ENCODE measurements at regions not wholly inside any gene's neighbourhood (a gene's known extent, or its start where the extent isn't known, plus 50 kb on each side); places are given as distances from the start of the nearest gene placed in this dataset.

DNA sequence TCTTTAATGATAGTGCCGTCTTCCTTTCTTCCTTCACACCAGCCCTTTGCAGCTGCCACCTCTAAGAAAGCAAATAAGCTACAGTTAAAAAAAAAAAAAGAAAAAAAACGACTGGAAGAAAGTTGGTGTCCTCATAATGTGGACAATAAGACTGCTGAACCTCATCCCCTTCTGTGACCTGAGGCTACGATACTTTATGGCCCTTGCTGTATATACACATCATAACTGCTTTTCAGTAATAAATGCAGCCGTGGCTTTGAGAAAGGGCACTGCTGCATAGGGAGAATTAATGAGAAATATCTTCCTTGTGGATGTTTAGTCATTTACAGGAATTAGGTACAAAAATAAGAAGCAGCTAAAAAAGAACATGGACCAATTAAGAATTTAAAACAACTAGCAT, 333.8 kb upstream of the ADGRL2 start:
- no peak overlapping the region for H3K4me3 ChIP-seq (ENCODE audit: low read length)

DNA sequence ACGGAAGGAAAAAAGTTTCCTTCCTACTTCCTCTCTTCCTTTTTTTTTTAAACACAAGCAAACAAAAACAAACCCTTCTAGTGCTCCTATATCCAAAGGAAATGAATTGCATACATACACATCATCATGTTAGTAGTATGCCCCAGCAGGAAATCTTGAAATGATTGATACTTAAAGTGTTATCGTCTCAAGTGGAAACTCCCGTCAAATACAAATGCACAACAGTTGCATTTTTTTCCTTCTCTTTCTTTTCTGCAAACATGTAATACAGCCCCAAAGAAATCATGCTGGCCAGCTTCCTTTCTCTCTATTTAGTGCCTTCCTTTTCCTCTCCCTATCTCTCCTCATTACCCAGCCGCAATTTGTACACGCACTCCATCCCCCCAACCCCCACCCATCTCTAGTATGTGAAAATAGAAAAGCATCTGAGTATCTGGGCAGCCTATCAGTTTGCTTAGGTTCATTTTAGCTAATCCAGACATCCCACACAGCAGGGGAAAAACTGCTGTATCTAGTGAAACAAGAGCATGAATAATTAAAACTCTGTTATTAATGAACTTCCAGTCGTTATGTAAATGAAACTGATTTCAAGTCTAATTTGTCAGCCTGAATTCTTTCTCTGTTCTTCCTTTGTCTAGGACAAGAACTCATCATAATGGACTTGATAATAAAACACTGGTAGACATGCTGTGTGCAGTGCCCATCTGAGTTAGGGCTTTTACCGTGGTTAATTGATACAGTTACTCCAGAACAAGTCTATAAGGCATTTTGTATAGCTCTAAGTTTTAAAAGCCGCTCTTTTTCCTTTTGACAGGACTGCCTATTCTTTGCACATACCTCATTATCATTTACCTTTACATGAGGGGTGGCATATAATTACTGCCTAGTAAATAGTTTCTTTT, 336.5 kb upstream of the ADGRL2 start:
- no peak for TF ChIP-seq ZNF274 (IDR thresholded peaks at IDR 0.05; ENCODE audit: low read depth, low read length)
- no peak overlapping the region for H3K4me3 ChIP-seq (ENCODE audit: low read length)

More for the DNA sequence above, 333.8 kb upstream of the ADGRL2 start:
- no peak for TF ChIP-seq ZNF274 (IDR thresholded peaks at IDR 0.05; ENCODE audit: low read depth, low read length)

DNA sequence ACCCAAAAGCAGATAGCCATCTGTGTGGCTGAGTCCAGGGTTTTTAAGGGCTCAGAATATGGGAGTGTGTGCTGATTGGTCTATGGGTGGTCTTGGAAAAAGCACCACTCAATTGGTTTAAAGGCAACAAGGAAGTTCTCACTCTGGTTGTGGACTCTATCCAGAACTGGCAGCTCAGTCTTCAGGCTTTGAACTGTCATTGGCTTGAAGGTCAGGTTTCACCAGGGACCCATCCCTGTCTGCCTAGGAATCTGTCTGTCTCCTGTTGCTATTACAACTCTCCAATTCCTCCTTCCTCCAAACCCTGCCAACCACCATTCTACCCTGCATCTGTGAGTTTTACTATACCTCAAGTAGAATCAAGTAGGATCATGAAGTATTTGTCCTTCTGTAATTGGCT, 341.7 kb upstream of the ADGRL2 start:
- H3K4me3 ChIP-seq (ENCODE audit: low read length) = no peak overlapping the region
- no peak for TF ChIP-seq ZNF274 (IDR thresholded peaks at IDR 0.05; ENCODE audit: low read depth, low read length)

DNA sequence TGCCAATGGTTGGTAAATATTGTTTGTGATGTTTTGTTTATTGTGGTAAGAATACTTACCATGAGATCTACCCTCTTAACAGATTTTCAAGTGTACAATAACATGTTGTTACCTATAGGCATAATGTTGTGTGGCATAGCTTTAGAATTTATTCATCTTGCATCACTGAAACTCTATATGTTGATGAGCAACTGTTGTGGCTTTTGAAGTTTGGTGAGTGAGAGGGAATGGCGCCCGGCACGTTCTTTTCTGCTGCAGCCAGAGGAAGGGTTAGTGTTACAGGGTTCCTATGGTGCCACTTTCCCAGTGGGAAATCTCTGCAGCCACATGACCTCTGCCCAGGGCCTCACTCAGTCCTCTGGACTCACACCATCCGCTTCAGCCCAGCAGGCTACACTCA, 342.5 kb upstream of the ADGRL2 start:
- H3K4me3 ChIP-seq (ENCODE audit: low read length) = no peak overlapping the region
- TF ChIP-seq ZNF274 (IDR thresholded peaks at IDR 0.05; ENCODE audit: low read depth, low read length) = no peak

DNA sequence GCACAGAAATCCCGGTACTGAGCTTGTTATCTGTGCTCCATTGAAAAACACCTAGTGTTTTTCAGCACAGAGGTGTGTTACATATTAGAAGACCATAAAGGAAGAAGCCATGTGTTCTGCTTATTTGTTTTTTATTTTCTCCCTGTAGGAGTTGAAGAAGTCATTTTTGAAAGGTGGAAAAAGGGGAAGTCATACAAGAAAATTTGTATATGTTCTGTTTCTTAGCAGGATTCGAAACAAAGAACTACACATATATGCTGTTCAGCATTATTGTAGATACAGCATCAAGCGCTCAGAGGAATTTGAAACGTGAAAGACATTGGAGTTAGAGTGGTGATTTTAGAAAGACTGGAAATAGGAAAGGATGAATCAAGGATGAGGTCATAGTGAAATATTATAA, 345.3 kb upstream of the ADGRL2 start:
- TF ChIP-seq ZNF274 (IDR thresholded peaks at IDR 0.05; ENCODE audit: low read depth, low read length) = no peak
- H3K4me3 ChIP-seq (ENCODE audit: low read length) = no peak overlapping the region

DNA sequence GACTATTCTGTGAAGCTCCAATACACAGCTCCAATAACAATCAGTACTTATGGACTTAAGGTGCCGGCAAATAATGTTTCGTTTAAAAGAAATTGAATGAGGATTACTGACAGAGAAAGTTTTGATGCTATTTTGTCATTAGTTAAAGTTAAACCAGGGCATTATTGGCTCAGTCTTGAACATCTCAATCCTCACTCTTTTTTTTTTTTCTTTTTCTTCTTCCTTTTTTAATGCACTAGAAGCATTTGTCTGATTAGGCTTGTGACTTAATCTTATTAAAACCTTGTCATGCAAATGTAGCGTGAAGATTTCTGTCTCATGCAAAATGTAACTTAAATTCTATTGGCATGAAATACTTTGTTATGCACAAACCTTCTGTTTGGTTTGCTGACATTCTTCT, 346.8 kb upstream of the ADGRL2 start:
- no peak for TF ChIP-seq ZNF274 (IDR thresholded peaks at IDR 0.05; ENCODE audit: low read depth, low read length)
- H3K4me3 ChIP-seq (ENCODE audit: low read length) = no peak overlapping the region

DNA sequence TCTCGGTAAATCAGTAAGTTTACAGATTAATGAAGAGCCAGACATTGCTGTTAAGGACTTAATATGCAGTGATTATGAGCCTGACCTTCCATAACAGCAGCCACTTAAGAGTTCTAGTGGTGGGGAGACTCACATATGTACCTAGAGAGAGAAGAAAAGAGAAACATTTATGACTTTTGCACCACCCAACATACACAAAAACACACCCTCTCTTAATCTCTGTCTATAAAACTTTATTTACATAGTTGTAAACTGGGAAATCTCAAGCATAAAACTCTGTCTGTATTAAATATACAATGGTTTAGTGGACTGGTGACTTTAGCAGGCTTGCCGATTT, 347.4 kb upstream of the ADGRL2 start:
- no peak overlapping the region; the same call in 1 of the 2 replicates for H3K4me3 ChIP-seq (ENCODE audit: low read length)
- no peak for TF ChIP-seq ZNF274 (IDR thresholded peaks at IDR 0.05; ENCODE audit: low read depth, low read length)

DNA sequence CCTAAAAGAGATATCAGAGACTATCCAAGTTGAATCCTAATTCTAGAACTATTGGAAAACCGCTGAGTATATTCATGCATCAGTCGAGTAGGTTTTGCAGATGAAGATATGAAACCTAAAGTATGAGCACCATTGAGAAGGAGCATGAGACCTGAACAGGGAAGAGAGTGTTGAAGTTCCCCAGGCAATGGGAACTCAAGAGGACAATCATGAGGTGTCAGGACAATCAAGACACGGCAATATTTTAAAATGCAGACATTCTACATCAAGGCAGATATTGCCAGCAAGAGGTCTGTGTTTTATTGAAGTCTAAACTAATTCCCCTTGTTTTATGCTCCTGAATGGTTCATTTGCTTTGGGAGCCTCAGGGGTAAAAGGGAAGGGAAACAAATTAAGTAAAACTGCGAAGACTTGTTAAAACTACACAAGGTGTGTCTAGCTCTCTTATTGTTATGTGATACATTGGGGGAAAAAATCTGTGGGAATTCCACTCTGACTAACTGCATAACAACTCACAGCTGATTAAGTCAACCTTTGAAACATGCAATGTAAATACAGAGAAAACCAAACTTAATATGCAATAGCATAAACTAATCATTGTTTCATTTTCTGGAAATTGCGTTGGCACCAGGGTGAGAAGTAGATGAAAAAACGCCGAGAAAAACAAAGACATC, 347.9 kb upstream of the ADGRL2 start:
- TF ChIP-seq ZNF274 (IDR thresholded peaks at IDR 0.05; ENCODE audit: low read depth, low read length) = no peak
- H3K4me3 ChIP-seq (ENCODE audit: low read length) = no peak overlapping the region; the same call in 1 of the 2 replicates

DNA sequence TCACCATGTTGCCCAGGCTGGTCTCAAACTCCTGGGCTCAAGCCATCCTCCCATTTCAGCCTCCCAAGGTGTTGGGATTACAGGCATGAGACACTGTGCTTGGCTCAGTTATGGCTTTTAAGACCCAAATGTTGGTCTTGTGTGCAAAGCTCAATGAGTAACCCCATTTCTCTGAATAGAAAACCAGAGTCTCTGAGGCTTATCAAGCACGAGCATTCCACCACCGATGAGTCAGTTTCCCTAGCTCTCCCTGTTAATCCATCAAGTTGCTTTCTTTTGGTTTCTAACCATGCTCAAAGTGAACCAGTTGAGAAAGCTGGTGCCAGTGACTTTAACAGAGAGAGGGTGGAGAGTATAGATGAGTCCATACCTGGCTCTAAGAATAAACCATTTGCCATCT, 350.9 kb upstream of the ADGRL2 start:
- no peak for TF ChIP-seq ZNF274 (IDR thresholded peaks at IDR 0.05; ENCODE audit: low read depth, low read length)
- no peak overlapping the region for H3K4me3 ChIP-seq (ENCODE audit: low read length)

DNA sequence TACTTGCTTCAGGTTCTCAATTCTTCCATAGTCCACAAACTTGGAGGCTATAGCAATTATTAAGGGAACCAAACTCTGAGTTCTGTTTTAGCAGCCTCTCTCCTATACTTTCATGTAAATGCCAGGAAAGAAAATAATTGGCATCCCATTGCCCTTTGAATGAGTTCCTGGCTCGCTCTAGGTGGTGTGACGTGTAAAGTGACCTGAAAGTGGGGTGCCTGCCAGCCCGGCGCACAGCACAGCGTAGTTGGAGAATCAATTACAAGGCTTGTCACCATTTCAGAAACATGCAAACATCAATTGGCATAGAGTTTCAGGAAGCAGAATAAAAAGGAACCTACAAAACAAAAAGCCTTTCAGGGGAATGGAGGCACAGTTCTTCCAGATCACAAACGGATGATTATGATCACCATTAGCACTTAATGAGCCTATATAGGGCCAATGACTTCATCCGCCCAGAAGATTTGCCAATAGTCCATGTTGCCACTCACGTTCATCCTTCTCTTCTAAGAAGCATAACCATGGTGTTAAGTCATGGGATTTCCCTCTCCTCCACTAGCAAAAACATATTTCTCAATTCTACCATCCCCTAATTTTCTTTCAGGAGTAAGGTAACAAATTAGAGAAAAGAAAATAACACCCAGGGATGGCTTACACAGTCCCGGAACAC, 354.6 kb upstream of the ADGRL2 start:
- H3K4me3 ChIP-seq (ENCODE audit: low read length) = no peak overlapping the region
- TF ChIP-seq ZNF274 (IDR thresholded peaks at IDR 0.05; ENCODE audit: low read depth, low read length) = no peak

DNA sequence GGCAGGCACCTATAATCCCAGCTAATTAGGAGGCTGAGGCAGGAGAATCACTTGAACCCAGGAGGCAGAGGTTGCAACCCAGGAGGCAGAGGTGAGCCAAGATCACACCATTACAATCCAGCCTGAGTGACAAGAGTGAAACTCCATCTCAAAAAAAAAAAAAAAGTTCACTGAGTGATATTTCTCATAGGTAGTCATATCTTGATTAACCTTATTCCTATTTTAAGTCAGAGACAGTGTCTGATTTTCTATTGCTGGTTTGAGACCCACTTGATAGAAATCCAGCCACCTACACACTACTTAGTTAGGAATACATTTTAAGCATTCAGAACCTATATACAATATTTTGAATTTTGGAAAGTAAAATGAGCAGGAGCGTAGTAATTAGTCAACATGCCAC, 357.4 kb upstream of the ADGRL2 start:
- no peak overlapping the region for H3K4me3 ChIP-seq (ENCODE audit: low read length)
- TF ChIP-seq ZNF274 (IDR thresholded peaks at IDR 0.05; ENCODE audit: low read depth, low read length) = no peak

DNA sequence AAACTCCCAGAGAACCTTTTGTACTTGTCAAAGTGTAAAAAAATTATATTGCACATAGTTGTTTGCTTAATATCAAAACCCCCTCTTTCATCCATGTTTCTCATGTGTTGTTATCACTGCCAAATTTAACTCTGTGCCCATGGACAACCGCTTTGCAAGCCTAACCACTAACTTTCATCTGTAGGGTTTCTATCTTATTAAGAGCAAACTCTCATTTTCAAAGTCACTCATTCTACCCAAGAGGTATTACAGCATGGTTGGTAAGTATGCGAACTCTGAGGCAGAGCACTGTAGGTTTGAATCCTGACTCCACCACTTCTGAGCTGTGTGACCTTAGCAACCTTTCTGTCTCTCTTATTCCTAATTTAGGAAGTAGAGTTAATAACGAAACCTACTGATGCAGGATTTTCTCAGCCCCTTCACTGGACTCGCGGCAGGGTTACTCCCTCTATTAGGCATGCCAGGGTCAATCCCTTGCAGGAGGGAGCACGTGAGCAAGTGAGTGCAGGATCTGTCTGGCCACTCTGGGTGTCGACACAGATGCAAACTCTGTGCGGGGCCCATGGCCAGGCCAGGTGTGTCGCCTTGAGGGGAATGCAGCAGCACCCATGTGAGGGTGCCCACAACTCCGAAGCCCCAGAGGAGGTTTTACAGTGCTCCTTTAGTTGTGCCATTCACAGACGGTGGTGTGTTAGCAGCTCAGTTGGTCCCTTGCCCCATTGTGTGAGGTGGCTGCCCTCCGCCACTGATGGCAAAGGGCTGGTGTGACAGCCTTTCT, 361.5 kb upstream of the ADGRL2 start:
- H3K4me3 ChIP-seq (ENCODE audit: low read length) = no peak overlapping the region
- TF ChIP-seq ZNF274 (IDR thresholded peaks at IDR 0.05; ENCODE audit: low read depth, low read length) = no peak

DNA sequence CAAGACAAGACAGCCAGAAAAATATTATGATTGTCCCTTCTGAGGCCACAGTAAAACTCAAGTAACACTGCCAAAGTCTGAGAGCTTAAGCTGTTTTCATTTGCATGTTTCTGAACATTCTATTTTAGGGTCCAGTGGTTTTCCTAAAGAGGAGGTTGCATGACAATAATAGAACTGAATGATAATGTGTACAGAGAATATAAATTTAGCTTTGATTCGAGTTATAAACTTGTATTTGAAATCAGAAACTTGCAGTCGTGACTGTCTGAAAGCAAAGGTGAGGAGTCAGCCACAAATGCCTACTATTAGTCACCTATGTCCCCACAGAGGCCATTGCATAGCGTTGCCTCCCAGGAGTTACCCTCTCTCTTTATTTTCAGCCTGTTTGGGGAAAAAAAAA, 363.1 kb upstream of the ADGRL2 start:
- H3K4me3 ChIP-seq (ENCODE audit: low read length) = no peak overlapping the region
- TF ChIP-seq ZNF274 (IDR thresholded peaks at IDR 0.05; ENCODE audit: low read depth, low read length) = no peak

DNA sequence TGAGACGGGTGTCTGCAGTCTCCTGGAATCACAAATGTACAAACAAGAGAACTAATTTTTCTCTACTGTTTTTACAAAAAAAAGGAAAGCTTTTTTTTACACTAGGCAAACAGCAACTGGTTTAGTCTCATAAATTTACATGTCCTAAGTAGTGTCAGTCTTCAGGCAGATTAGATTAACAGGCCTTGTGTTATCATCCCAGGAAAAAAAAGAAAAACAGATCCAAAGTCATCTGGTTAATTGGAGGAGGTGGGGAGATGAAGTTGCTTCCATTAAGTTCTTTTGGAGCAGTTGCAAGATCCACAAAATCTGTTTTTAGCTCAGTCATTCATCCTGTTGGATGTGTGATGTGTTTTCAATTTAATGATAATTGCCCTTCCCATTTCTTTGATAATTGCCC, 363.5 kb upstream of the ADGRL2 start:
- TF ChIP-seq ZNF274 (IDR thresholded peaks at IDR 0.05; ENCODE audit: low read depth, low read length) = no peak
- H3K4me3 ChIP-seq (ENCODE audit: low read length) = no peak overlapping the region
